GM18870 (cell line): ENCODE measurements at regions not wholly inside any gene's neighbourhood (a gene's known extent, or its start where the extent isn't known, plus 50 kb on each side); places are given as distances from the start of the nearest gene placed in this dataset.
"Not testable (repeated sequence)": the region's sequence is repeated elsewhere in the genome, so short reads cannot be mapped to it uniquely, and the experiment has no call there.

Source experiments
- ATAC-seq: cut with Tn5 transposase; IDR thresholded peaks from one replicate; pipeline ENCODE4 v1.9.1; 2021; ENCODE audit warnings: moderate library complexity; ENCODE audit not compliant: unreplicated experiment

- no peak for ATAC-seq
Observed at GRCh38 chr1:196091397-196092135, 516.7 kb downstream of the KCNT2 start.

- ATAC-seq: no peak
Observed at GRCh38 chr1:196090226-196090625, 518.0 kb downstream of the KCNT2 start.

- no peak for ATAC-seq
Observed at GRCh38 chr1:196088541-196088940, 519.7 kb downstream of the KCNT2 start.

GRCh38 chr1:196078691-196079090 is 529.5 kb downstream of the KCNT2 start:
- ATAC-seq: no peak

GRCh38 chr1:196075621-196076020 is 532.6 kb downstream of the KCNT2 start:
- no peak for ATAC-seq

- ATAC-seq: no peak
Observed at GRCh38 chr1:196074182-196074581, 534.1 kb downstream of the KCNT2 start.

- no peak for ATAC-seq
Observed at GRCh38 chr1:196071447-196071846, 536.8 kb downstream of the KCNT2 start.

GRCh38 chr1:196070940-196071339 is 537.3 kb downstream of the KCNT2 start:
- no peak for ATAC-seq

GRCh38 chr1:196063952-196064351 is 544.3 kb downstream of the KCNT2 start:
- ATAC-seq: no peak

- no peak for ATAC-seq
Observed at GRCh38 chr1:196063294-196063693, 544.9 kb downstream of the KCNT2 start.

- no peak for ATAC-seq
Observed at GRCh38 chr1:196060539-196060938, 547.7 kb downstream of the KCNT2 start.

GRCh38 chr1:196059210-196059609 is 549.0 kb downstream of the KCNT2 start:
- ATAC-seq: no peak

GRCh38 chr1:196056966-196057365 is 551.3 kb downstream of the KCNT2 start:
- no peak for ATAC-seq

GRCh38 chr1:196049407-196049806 is 558.8 kb downstream of the KCNT2 start:
- ATAC-seq: no peak

GRCh38 chr1:196043268-196043667 is 565.0 kb downstream of the KCNT2 start:
- no peak for ATAC-seq

GRCh38 chr1:196034080-196034706 is 574.0 kb downstream of the KCNT2 start:
- no peak for ATAC-seq

GRCh38 chr1:196031387-196031786 is 576.9 kb downstream of the KCNT2 start:
- ATAC-seq: not testable (repeated sequence)

GRCh38 chr1:196030455-196030854 is 577.8 kb downstream of the KCNT2 start:
- no peak for ATAC-seq

GRCh38 chr1:196029410-196029809 is 578.8 kb downstream of the KCNT2 start:
- no peak for ATAC-seq

GRCh38 chr1:196027127-196027526 is 581.1 kb downstream of the KCNT2 start:
- no peak for ATAC-seq

- not testable (repeated sequence) for ATAC-seq
Observed at GRCh38 chr1:196021174-196021573, 587.1 kb downstream of the KCNT2 start.

GRCh38 chr1:196009362-196009761 is 598.9 kb downstream of the KCNT2 start:
- ATAC-seq: no peak

GRCh38 chr1:196007763-196008162 is 600.5 kb downstream of the KCNT2 start:
- ATAC-seq: no peak
